Neural progenitor cell (in vitro differentiated cells): ENCODE measurements at regions not wholly inside any gene's neighbourhood (a gene's known extent, or its start where the extent isn't known, plus 50 kb on each side); places are given as distances from the start of the nearest gene placed in this dataset.

ENCODE experiments used
- DNase-seq: peaks from one replicate; pipeline ENCODE4 v3.0.0-alpha.2; 2016; ENCODE audit warnings: low spot score
- H2AFZ ChIP-seq: fragments of 200-600 bp; sonication (generic); replicated peaks from 2 replicates; pipeline ENCODE4 v1.6.1; 2016; ENCODE audit warnings: antibody characterized with exemption
- H3F3A ChIP-seq: fragments of 200-600 bp; sonication (generic); 2 replicates; pipeline ENCODE4 v1.6.1; 2016; ENCODE audit warnings: antibody characterized with exemption, low read depth
- H3K27ac ChIP-seq: fragments of 200-600 bp; sonication (generic); 2 replicates; pipeline ENCODE4 v1.5.1; 2016; ENCODE audit warnings: mild to moderate bottlenecking
- H3K27me3 ChIP-seq: fragments of 200-600 bp; sonication (generic); 2 replicates; pipeline ENCODE4 v1.6.1; 2016; ENCODE audit warnings: mild to moderate bottlenecking, moderate library complexity
- H3K36me3 ChIP-seq: fragments of 200-600 bp; sonication (generic); 2 replicates; pipeline ENCODE4 v1.5.1; 2016
- H3K4me1 ChIP-seq: fragments of 200-600 bp; sonication (generic); 2 replicates; pipeline ENCODE4 v1.6.1; 2016; ENCODE audit warnings: mixed run types
- H3K4me2 ChIP-seq: fragments of 200-600 bp; sonication (generic); 2 replicates; pipeline ENCODE4 v1.6.1; 2016
- H3K4me3 ChIP-seq: fragments of 200-600 bp; sonication (generic); 2 replicates; pipeline ENCODE4 v1.5.1; 2016
- H3K79me2 ChIP-seq: fragments of 200-600 bp; sonication (generic); 2 replicates; pipeline ENCODE4 v1.6.1; 2016; ENCODE audit warnings: low read depth
- H3K9ac ChIP-seq: fragments of 200-600 bp; sonication (generic); 2 replicates; pipeline ENCODE4 v1.6.1; 2016
- H3K9me3 ChIP-seq: fragments of 200-600 bp; sonication (generic); 2 replicates; pipeline ENCODE4 v1.5.1; 2016; ENCODE audit warnings: low read depth
- H4K20me1 ChIP-seq: fragments of 200-600 bp; sonication (generic); 2 replicates; pipeline ENCODE4 v1.6.1; 2016; ENCODE audit warnings: low read depth
- H3K27ac Mint-ChIP-seq: 3 replicates; pipeline ENCODE4 v1.8.0; 2021; ENCODE audit warnings: mixed read lengths
- H3K27me3 Mint-ChIP-seq: 2 replicates; pipeline ENCODE4 v1.8.0; 2022; ENCODE audit warnings: low read depth, mild to moderate bottlenecking, inconsistent platforms, moderate library complexity, mixed read lengths; ENCODE audit not compliant: insufficient read depth
- H3K36me3 Mint-ChIP-seq: 3 replicates; pipeline ENCODE4 v1.8.0; 2021; ENCODE audit warnings: mixed read lengths
- H3K4me1 Mint-ChIP-seq: 3 replicates; pipeline ENCODE4 v1.8.0; 2021; ENCODE audit warnings: mixed read lengths
- H3K4me3 Mint-ChIP-seq: 3 replicates; pipeline ENCODE4 v1.8.0; 2021; ENCODE audit warnings: mild to moderate bottlenecking, moderate library complexity, mixed read lengths
- H3K9me3 Mint-ChIP-seq: 3 replicates; pipeline ENCODE4 v1.8.0; 2020; ENCODE audit warnings: mixed read lengths
- EZH2 ChIP-seq: fragments of 200-600 bp; sonication (generic); IDR thresholded peaks from 2 replicates; pipeline ENCODE4 v1.6.1; 2017; ENCODE audit warnings: antibody characterized with exemption, mild to moderate bottlenecking, moderate library complexity
- EZH2phosphoT487 ChIP-seq: fragments of 200-600 bp; sonication (generic); IDR thresholded peaks from 2 replicates; pipeline ENCODE4 v1.6.1; 2017; ENCODE audit warnings: antibody characterized with exemption
- TF ChIP-seq, protein P1 (sequence below): fragments of 200-600 bp; sonication (generic); IDR thresholded peaks from 2 replicates; pipeline ENCODE4 v1.5.1; 2017; ENCODE audit warnings: antibody characterized with exemption, mild to moderate bottlenecking

DNA sequence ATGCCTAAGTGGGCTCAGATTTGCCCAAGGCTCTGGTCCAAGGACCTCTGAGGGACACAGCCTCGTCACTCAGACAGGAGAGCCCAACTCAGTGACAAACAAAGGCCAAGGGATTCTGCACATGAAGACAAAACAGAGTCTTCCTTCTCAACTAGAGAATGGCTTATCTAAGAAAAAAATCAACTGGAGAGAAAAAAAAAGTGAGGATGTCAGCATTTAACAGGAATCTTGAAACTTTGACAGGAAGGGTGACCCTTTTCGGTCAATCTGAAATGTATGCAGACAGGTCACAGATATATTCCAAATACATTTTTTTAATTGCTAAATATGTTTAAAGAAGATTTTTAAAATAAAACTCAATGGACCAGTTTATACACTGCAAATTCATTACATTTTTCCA lies 154.5 kb downstream of the ETS2 start:
- Histone ChIP-seq H3K4me3 (no peak overlapping the region), H4K20me1 (no peaks in the 10 kb centered on the region), H3K27ac (no peak overlapping the region), H3K4me2 (no peak overlapping the region), H3K9ac (no peak overlapping the region), H3K4me1 (peaks cover 9% of the 10 kb centered on the region), H3K27me3 (no peaks in the 10 kb centered on the region), H3K36me3 (no peaks in the 10 kb centered on the region), H3F3A (no peaks in the 10 kb centered on the region), H3K9me3 (no peaks in the 10 kb centered on the region), H3K79me2 (no peaks in the 10 kb centered on the region), H2AFZ (no peak overlapping the region)
- peaks cover 16% of the 10 kb centered on the region for H3K27me3 Mint-ChIP-seq
- peaks cover 28% of the 10 kb centered on the region for H3K9me3 Mint-ChIP-seq
- TF ChIP-seq EZH2phosphoT487 (no peak), EZH2 (no peak)
- TF ChIP-seq, protein P1, sequence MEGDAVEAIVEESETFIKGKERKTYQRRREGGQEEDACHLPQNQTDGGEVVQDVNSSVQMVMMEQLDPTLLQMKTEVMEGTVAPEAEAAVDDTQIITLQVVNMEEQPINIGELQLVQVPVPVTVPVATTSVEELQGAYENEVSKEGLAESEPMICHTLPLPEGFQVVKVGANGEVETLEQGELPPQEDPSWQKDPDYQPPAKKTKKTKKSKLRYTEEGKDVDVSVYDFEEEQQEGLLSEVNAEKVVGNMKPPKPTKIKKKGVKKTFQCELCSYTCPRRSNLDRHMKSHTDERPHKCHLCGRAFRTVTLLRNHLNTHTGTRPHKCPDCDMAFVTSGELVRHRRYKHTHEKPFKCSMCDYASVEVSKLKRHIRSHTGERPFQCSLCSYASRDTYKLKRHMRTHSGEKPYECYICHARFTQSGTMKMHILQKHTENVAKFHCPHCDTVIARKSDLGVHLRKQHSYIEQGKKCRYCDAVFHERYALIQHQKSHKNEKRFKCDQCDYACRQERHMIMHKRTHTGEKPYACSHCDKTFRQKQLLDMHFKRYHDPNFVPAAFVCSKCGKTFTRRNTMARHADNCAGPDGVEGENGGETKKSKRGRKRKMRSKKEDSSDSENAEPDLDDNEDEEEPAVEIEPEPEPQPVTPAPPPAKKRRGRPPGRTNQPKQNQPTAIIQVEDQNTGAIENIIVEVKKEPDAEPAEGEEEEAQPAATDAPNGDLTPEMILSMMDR, result no peak
- DNase-seq, result no peak
- peaks cover 2% of the 10 kb centered on the region for H3K36me3 Mint-ChIP-seq
- H3K4me3 Mint-ChIP-seq, result no peak overlapping the region
- no peak overlapping the region for H3K27ac Mint-ChIP-seq
- H3K4me1 Mint-ChIP-seq, result peaks cover 14% of the 10 kb centered on the region

DNA sequence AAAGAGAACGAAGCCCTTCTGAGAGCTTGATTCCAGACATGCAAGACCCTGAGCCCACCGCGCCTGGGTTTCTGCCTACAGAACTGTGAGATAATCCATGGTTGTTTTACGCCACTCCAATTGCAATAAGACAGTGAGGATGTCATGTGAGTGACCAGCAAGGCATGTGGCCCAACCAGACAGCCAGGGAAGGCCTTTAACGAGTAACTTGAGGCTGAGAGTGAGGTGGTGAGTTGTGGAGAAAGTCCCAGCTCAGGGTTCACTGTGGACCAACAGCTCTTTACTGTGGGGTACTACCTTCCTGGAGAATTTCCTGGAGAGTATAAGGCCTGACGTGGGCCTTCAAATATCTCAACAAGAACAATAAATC lies 153.9 kb downstream of the ETS2 start:
- Mint-ChIP-seq H3K9me3 (peaks cover 26% of the 10 kb centered on the region), H3K27ac (no peak overlapping the region), H3K4me1 (peaks cover 14% of the 10 kb centered on the region), H3K36me3 (peaks cover 2% of the 10 kb centered on the region), H3K4me3 (no peak overlapping the region), H3K27me3 (peaks cover 16% of the 10 kb centered on the region)
- no peak for DNase-seq
- Histone ChIP-seq H2AFZ (no peak overlapping the region), H3K27me3 (no peaks in the 10 kb centered on the region), H3K4me2 (no peak overlapping the region), H4K20me1 (no peaks in the 10 kb centered on the region), H3K9ac (no peak overlapping the region), H3K79me2 (no peaks in the 10 kb centered on the region), H3K4me1 (peaks cover 9% of the 10 kb centered on the region), H3K4me3 (no peak overlapping the region), H3F3A (no peaks in the 10 kb centered on the region), H3K9me3 (no peaks in the 10 kb centered on the region), H3K27ac (no peak overlapping the region), H3K36me3 (no peaks in the 10 kb centered on the region)
- TF ChIP-seq EZH2phosphoT487 (no peak), EZH2 (no peak)
- TF ChIP-seq, protein P1, result no peak

DNA sequence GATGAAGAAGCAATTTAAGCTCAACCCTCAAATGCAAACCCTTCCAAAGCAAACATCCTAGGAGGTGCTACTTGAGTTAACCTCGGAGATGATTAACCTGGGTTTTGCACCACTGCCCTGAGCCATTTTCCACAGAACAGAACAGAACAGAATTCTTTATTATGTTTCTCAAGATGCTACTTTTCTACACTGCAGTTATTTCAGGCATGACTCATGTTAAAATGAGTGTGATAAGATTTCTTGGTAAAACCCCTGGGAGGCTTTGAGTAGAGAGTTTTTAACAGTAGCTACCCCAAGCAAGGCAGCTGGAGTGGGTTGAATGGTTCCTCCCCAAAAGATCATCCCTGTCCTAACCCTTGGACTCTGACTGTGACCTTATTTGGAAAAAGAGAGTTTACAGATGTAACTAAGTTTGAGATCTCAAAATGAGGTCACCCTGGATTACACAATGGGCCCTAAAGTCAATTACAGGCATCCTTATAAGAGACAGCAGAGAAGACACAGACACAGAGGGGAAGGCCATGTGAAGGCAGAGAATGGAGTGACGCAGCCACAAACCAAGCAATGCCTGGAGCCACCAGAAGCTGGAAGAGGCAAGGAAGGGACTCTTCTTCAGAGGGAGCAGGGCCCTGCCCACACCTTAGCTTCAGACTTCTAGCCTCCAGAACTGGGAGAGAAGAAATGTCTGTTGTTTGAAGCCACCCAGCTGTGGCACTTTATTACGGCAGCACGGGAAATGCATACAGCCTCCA lies 153.4 kb downstream of the ETS2 start:
- no peaks in the 10 kb centered on the region for H3K27me3 ChIP-seq
- no peak overlapping the region for H3K4me2 ChIP-seq
- H3K4me1 Mint-ChIP-seq, result peaks cover 14% of the 10 kb centered on the region

More for the DNA sequence above, 153.4 kb downstream of the ETS2 start:
- H3F3A ChIP-seq, result no peaks in the 10 kb centered on the region
- H3K79me2 ChIP-seq, result no peaks in the 10 kb centered on the region
- H3K9me3 ChIP-seq, result no peaks in the 10 kb centered on the region
- H3K4me1 ChIP-seq, result peaks cover 9% of the 10 kb centered on the region
- no peak for DNase-seq
- no peak overlapping the region for H3K4me3 ChIP-seq
- no peaks in the 10 kb centered on the region for H3K36me3 ChIP-seq
- H3K9ac ChIP-seq, result no peak overlapping the region
- Mint-ChIP-seq H3K36me3 (peaks cover 2% of the 10 kb centered on the region), H3K9me3 (peaks cover 26% of the 10 kb centered on the region), H3K27ac (no peak overlapping the region), H3K4me3 (no peak overlapping the region), H3K27me3 (peaks cover 16% of the 10 kb centered on the region)
- H3K27ac ChIP-seq, result no peak overlapping the region
- no peak overlapping the region for H2AFZ ChIP-seq
- no peaks in the 10 kb centered on the region for H4K20me1 ChIP-seq
- no peak for TF ChIP-seq EZH2phosphoT487
- TF ChIP-seq EZH2, result no peak
- TF ChIP-seq, protein P1, result no peak
